Liver (tissue), 8 donors: ENCODE measurements at regions not wholly inside any gene's neighbourhood (a gene's known extent, or its start where the extent isn't known, plus 50 kb on each side); places are given as distances from the start of the nearest gene placed in this dataset.

Source experiments
- DNase-seq: peaks from one replicate; pipeline ENCODE4 v3.0.0-alpha.2; 2017; ENCODE audit warnings: low spot score
- H3K27ac ChIP-seq, 2 donors: one replicate each; pipeline ENCODE4 v1.7.0; 2013; ENCODE audit warnings: inconsistent platforms in 2 of 2, low read length in 2 of 2, control low read depth in 1 of 2, low read depth in 1 of 2, mild to moderate bottlenecking in 1 of 2
- H3K27me3 ChIP-seq, 4 donors: one replicate each; pipeline versions ENCODE4 v1.6.1 to v1.7.0; 2013; ENCODE audit warnings: low read length in 3 of 4, inconsistent platforms in 1 of 4, mild to moderate bottlenecking in 1 of 4, moderate library complexity in 1 of 4; ENCODE audit not compliant: control insufficient read depth in 4 of 4, insufficient read depth in 4 of 4
- H3K36me3 ChIP-seq, 4 donors: one replicate each; pipeline versions ENCODE4 v1.6.1 to v1.7.0; 2013; ENCODE audit warnings: low read length in 3 of 4, mild to moderate bottlenecking in 3 of 4, low read depth in 1 of 4, moderate library complexity in 1 of 4; ENCODE audit not compliant: control insufficient read depth in 4 of 4, insufficient read depth in 3 of 4
- H3K4me1 ChIP-seq, 4 donors: one replicate each; pipeline versions ENCODE4 v1.6.1 to v1.7.0; 2013; ENCODE audit warnings: low read length in 3 of 4, mild to moderate bottlenecking in 3 of 4, moderate library complexity in 1 of 4; ENCODE audit not compliant: control insufficient read depth in 4 of 4, insufficient read depth in 4 of 4
- H3K4me3 ChIP-seq, 3 donors: one replicate each; pipeline versions ENCODE4 v1.6.1 to v1.7.0; 2013; ENCODE audit warnings: low read length in 3 of 3, control low read depth in 1 of 3, low read depth in 1 of 3, mild to moderate bottlenecking in 1 of 3
- H3K9ac ChIP-seq, 2 donors: one replicate each; pipeline ENCODE4 v1.7.0; 2013; ENCODE audit warnings: low read length in 2 of 2, mild to moderate bottlenecking in 2 of 2, moderate library complexity in 2 of 2, control low read depth in 1 of 2, low read depth in 1 of 2
- H3K9me3 ChIP-seq, 4 donors: one replicate each; pipeline versions ENCODE4 v1.6.1 to v1.7.0; 2013; ENCODE audit warnings: low read length in 3 of 4; ENCODE audit not compliant: control insufficient read depth in 4 of 4
- EGR1 ChIP-seq, 2 donors: IDR thresholded peaks; 2 replicates each; pipeline ENCODE4 v1.6.1; 2016 to 2018; ENCODE audit warnings: antibody characterized with exemption in 2 of 2, low read depth in 2 of 2
- FOXA1 ChIP-seq: IDR thresholded peaks from 2 replicates; pipeline ENCODE4 v1.6.1; 2016; ENCODE audit warnings: antibody characterized with exemption
- FOXA2 ChIP-seq: IDR thresholded peaks from 2 replicates; pipeline ENCODE4 v1.6.1; 2016; ENCODE audit warnings: antibody characterized with exemption
- GABPA ChIP-seq, 2 donors: IDR thresholded peaks in 1 of 2; conservative IDR thresholded peaks in 1 of 2; 2 replicates each; pipeline ENCODE4 v1.6.1; 2016; ENCODE audit warnings: antibody characterized with exemption in 2 of 2, mild to moderate bottlenecking in 1 of 2, moderate library complexity in 1 of 2
- JUND ChIP-seq, 2 donors: IDR thresholded peaks; 2 replicates each; pipeline ENCODE4 v1.6.1; 2016; ENCODE audit warnings: antibody characterized with exemption in 2 of 2
- NR2F2 ChIP-seq: IDR thresholded peaks from 2 replicates; pipeline ENCODE4 v1.6.1; 2016; ENCODE audit warnings: antibody characterized with exemption
- RAD21 ChIP-seq, 2 donors: IDR thresholded peaks; 2 replicates each; pipeline ENCODE4 v1.6.1; 2016; ENCODE audit warnings: antibody characterized with exemption in 2 of 2, mild to moderate bottlenecking in 2 of 2
- RXRA ChIP-seq, 2 donors: IDR thresholded peaks; 2 replicates each; pipeline ENCODE4 v1.6.1; 2017 to 2018; ENCODE audit warnings: antibody characterized with exemption in 2 of 2, mild to moderate bottlenecking in 1 of 2
- SP1 ChIP-seq: IDR thresholded peaks from 2 replicates; pipeline ENCODE4 v1.6.1; 2018; ENCODE audit warnings: antibody characterized with exemption, mild to moderate bottlenecking
- TAF1 ChIP-seq: conservative IDR thresholded peaks from 2 replicates; pipeline ENCODE4 v1.6.1; 2016; ENCODE audit warnings: antibody characterized with exemption, mild to moderate bottlenecking
- YY1 ChIP-seq: IDR thresholded peaks from 2 replicates; pipeline ENCODE4 v1.6.1; 2016; ENCODE audit warnings: antibody characterized with exemption, mild to moderate bottlenecking
- WGBS: extraction: QIAGEN DNeasy Blood & Tissue Kit; methylation state at CpG from one replicate; pipeline ENCODE4 v1.1.7; 2013; 5-methylcytosine and 5-hydroxymethylcytosine counted together
- TF ChIP-seq, protein P1 (sequence below): IDR thresholded peaks from 2 replicates; pipeline ENCODE4 v1.6.1; 2016; ENCODE audit warnings: antibody characterized with exemption
- TF ChIP-seq, protein P2 (sequence below): fragments of 150-350 bp; IDR thresholded peaks from 2 replicates; pipeline ENCODE4 v1.5.1; 2017; ENCODE audit warnings: improper control_type of control experiment, low read depth, low read length; ENCODE audit not compliant: missing input control
- TF ChIP-seq, protein P3 (sequence below): IDR thresholded peaks from 2 replicates; pipeline ENCODE4 v1.6.1; 2016; ENCODE audit warnings: antibody characterized with exemption, mild to moderate bottlenecking
- TF ChIP-seq, protein P4 (sequence below): IDR thresholded peaks from 2 replicates; pipeline ENCODE4 v1.6.1; 2016; ENCODE audit warnings: antibody characterized with exemption
- TF ChIP-seq, protein P5 (sequence below): IDR thresholded peaks from 2 replicates; pipeline ENCODE4 v1.6.1; 2016; ENCODE audit warnings: antibody characterized with exemption
- donor health status: healthy.
- donor health status: healthy.
- donor health status: healthy.
- donor health status: healthy.
- donor health status: healthy.

DNA sequence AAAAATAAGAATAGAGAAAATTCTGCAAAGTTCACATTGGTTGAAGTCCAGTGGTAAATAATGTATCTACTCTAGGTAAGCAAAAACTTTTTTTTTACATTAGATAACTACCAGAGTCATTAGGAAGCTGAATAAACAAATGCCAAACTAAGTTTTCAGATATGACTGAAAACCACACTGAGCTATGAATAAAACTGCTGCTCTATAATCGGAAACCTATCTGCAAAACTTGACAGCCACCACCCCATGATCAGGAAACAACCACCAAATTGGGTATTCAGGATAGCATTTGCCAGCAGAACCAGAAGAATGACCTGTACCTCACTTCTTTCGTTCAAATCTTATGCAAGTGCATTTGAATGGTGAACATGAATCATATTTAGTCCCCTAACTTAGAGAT lies 173.0 kb upstream of the TET2 start:
- Histone ChIP-seq H3K4me1 (no peaks in the 10 kb centered on the region), H3K9me3 (no peaks in the 10 kb centered on the region), H3K27ac (no peak overlapping the region), H3K4me3 (no peak overlapping the region), H3K9ac (no peak overlapping the region), H3K27me3 (no peaks in the 10 kb centered on the region), H3K36me3 (peaks cover 0 to 4% (median 0%) of the 10 kb centered on the region in 4 donors)
- no peak for TF ChIP-seq GABPA (IDR thresholded peaks at IDR 0.05 in 1 of 2, conservative IDR thresholded peaks at IDR 0.05 in 1 of 2)
- no peak for TF ChIP-seq FOXA2
- TF ChIP-seq, protein P1, sequence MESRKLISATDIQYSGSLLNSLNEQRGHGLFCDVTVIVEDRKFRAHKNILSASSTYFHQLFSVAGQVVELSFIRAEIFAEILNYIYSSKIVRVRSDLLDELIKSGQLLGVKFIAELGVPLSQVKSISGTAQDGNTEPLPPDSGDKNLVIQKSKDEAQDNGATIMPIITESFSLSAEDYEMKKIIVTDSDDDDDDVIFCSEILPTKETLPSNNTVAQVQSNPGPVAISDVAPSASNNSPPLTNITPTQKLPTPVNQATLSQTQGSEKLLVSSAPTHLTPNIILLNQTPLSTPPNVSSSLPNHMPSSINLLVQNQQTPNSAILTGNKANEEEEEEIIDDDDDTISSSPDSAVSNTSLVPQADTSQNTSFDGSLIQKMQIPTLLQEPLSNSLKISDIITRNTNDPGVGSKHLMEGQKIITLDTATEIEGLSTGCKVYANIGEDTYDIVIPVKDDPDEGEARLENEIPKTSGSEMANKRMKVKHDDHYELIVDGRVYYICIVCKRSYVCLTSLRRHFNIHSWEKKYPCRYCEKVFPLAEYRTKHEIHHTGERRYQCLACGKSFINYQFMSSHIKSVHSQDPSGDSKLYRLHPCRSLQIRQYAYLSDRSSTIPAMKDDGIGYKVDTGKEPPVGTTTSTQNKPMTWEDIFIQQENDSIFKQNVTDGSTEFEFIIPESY: no peak
- TF ChIP-seq FOXA1: no peak
- TF ChIP-seq EGR1 (IDR thresholded peaks at IDR 0.05; ENCODE audit: low read depth in 2 of 2): no peak
- TF ChIP-seq, protein P2, sequence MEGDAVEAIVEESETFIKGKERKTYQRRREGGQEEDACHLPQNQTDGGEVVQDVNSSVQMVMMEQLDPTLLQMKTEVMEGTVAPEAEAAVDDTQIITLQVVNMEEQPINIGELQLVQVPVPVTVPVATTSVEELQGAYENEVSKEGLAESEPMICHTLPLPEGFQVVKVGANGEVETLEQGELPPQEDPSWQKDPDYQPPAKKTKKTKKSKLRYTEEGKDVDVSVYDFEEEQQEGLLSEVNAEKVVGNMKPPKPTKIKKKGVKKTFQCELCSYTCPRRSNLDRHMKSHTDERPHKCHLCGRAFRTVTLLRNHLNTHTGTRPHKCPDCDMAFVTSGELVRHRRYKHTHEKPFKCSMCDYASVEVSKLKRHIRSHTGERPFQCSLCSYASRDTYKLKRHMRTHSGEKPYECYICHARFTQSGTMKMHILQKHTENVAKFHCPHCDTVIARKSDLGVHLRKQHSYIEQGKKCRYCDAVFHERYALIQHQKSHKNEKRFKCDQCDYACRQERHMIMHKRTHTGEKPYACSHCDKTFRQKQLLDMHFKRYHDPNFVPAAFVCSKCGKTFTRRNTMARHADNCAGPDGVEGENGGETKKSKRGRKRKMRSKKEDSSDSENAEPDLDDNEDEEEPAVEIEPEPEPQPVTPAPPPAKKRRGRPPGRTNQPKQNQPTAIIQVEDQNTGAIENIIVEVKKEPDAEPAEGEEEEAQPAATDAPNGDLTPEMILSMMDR: no peak
- TF ChIP-seq NR2F2: no peak
- no peak for DNase-seq
- 64% methylated on average over 2 of the region's 2 CpGs for WGBS

DNA sequence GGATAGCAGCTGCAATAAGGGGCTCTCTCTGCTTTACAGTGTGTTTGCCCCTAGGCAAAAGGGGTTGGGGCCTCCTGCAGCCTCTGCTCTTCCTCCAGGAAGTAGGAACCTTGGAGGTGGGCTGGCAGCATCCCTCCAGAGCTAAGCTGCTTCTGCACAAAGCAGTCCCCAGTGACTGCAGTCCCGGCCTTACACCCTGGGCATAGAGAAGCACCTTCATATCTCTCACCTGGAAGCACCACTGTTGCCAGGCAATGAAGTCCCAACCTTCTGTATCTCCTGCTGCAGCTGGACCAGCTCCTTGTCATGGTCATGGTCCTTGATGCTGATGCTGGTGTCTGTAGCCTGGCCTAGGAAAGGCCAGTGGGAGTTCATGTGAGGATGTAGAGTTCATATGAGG lies 171.1 kb upstream of the TET2 start:
- no peak for DNase-seq
- H3K36me3 ChIP-seq: peaks cover 0 to 4% (median 0%) of the 10 kb centered on the region in 4 donors
- H3K9me3 ChIP-seq: no peaks in the 10 kb centered on the region

More for the DNA sequence above, 171.1 kb upstream of the TET2 start:
- Histone ChIP-seq H3K4me3 (no peak overlapping the region), H3K27ac (no peak overlapping the region), H3K9ac (no peak overlapping the region), H3K27me3 (no peaks in the 10 kb centered on the region), H3K4me1 (no peaks in the 10 kb centered on the region)
- WGBS: 60% methylated on average over 1 of the region's 1 CpG
- no peak for TF ChIP-seq SP1
- TF ChIP-seq, protein P3, sequence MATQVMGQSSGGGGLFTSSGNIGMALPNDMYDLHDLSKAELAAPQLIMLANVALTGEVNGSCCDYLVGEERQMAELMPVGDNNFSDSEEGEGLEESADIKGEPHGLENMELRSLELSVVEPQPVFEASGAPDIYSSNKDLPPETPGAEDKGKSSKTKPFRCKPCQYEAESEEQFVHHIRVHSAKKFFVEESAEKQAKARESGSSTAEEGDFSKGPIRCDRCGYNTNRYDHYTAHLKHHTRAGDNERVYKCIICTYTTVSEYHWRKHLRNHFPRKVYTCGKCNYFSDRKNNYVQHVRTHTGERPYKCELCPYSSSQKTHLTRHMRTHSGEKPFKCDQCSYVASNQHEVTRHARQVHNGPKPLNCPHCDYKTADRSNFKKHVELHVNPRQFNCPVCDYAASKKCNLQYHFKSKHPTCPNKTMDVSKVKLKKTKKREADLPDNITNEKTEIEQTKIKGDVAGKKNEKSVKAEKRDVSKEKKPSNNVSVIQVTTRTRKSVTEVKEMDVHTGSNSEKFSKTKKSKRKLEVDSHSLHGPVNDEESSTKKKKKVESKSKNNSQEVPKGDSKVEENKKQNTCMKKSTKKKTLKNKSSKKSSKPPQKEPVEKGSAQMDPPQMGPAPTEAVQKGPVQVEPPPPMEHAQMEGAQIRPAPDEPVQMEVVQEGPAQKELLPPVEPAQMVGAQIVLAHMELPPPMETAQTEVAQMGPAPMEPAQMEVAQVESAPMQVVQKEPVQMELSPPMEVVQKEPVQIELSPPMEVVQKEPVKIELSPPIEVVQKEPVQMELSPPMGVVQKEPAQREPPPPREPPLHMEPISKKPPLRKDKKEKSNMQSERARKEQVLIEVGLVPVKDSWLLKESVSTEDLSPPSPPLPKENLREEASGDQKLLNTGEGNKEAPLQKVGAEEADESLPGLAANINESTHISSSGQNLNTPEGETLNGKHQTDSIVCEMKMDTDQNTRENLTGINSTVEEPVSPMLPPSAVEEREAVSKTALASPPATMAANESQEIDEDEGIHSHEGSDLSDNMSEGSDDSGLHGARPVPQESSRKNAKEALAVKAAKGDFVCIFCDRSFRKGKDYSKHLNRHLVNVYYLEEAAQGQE: no peak
- TF ChIP-seq GABPA (IDR thresholded peaks at IDR 0.05 in 1 of 2, conservative IDR thresholded peaks at IDR 0.05 in 1 of 2): no peak
- TF ChIP-seq JUND (IDR thresholded peaks at IDR 0.05): no peak
- no peak for TF ChIP-seq YY1
- TF ChIP-seq FOXA1: no peak
- TF ChIP-seq, protein P2: no peak
- TF ChIP-seq RAD21 (IDR thresholded peaks at IDR 0.05): no peak
- TF ChIP-seq, protein P4, sequence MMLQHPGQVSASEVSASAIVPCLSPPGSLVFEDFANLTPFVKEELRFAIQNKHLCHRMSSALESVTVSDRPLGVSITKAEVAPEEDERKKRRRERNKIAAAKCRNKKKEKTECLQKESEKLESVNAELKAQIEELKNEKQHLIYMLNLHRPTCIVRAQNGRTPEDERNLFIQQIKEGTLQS: no peak
- TF ChIP-seq, protein P5, sequence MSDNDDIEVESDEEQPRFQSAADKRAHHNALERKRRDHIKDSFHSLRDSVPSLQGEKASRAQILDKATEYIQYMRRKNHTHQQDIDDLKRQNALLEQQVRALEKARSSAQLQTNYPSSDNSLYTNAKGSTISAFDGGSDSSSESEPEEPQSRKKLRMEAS: no peak
- TF ChIP-seq EGR1 (IDR thresholded peaks at IDR 0.05; ENCODE audit: low read depth in 2 of 2): no peak
- no peak for TF ChIP-seq TAF1
- no peak for TF ChIP-seq RXRA (IDR thresholded peaks at IDR 0.05)
- TF ChIP-seq NR2F2: no peak
